ENCODE measurements at regions not wholly inside any gene's neighbourhood (a gene's known extent, or its start where the extent isn't known, plus 50 kb on each side); places are given as distances from the start of the nearest gene placed in this dataset.
"Not testable (repeated sequence)": the region's sequence is repeated elsewhere in the genome, so short reads cannot be mapped to it uniquely, and the experiment has no call there.

- CTCF ChIA-PET, POLR2A ChIA-PET: not testable (repeated sequence)
Observed at GRCh38 chr20:18876394-18876793, 62.8 kb downstream of the SCP2D1 start.

- ChIA-PET CTCF (no interaction called here), POLR2A (no interaction called here)
Observed at GRCh38 chr20:18879262-18879661, 65.7 kb downstream of the SCP2D1 start.

DNA sequence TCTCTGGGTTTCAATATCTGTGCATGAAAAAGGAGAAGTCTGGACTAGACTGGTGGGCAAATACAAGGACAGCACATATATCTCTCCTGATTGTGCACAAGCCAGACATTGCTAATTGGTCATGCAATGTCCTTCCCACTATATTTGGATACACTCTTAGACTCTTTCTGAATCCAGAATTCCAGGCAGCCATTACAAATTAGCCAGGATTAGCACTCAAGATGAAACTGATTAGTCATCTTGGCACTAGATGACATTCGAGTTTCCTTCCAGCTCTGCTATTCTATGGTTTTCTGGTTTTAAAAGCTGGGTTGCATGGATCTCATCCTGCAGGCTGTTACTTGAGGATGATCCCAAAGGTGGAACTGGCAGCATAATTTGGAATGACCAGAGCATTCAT lies 73.2 kb downstream of the SCP2D1 start:
- ChIA-PET CTCF (no interaction called here), POLR2A (no interaction called here)

- POLR2A ChIA-PET, result no interaction called here
- CTCF ChIA-PET, result no interaction called here
Observed at GRCh38 chr20:18901980-18902737, 88.6 kb downstream of the SCP2D1 start.

GRCh38 chr20:18904192-18904591 lies 90.6 kb downstream of the SCP2D1 start:
- ChIA-PET POLR2A (no interaction called here), CTCF (no interaction called here)

- ChIA-PET POLR2A (no interaction called here), CTCF (no interaction called here)
Observed at GRCh38 chr20:18904624-18905023, 91.0 kb downstream of the SCP2D1 start.

GRCh38 chr20:18906046-18906445 lies 92.5 kb downstream of the SCP2D1 start:
- CTCF ChIA-PET, result no interaction called here
- POLR2A ChIA-PET, result no interaction called here

GRCh38 chr20:18907353-18907752 lies 93.8 kb downstream of the SCP2D1 start:
- ChIA-PET POLR2A (no interaction called here), CTCF (no interaction called here)

DNA sequence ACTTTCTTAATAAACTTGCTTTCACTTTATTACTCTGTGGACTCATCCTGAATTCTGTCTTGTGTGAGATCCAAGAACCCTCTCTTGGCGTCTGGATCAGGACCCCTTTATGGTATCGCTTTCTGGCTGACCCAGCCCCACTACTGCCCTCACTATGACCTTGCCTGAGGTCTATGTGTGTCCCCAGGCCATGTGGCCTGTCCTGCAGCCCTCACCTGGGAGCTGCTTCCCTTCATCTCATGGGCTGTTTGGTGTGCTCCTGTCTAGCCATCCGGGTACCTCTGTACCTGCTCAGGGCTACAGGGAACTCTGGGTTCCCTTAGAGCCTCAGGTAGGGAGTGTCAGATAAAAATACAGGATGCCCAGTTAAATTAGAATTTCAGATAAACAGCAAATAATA lies 94.5 kb downstream of the SCP2D1 start:
- POLR2A ChIA-PET, result no interaction called here
- CTCF ChIA-PET, result no interaction called here

- ChIA-PET CTCF (no interaction called here), POLR2A (no interaction called here)
Observed at GRCh38 chr20:18909254-18909653, 95.7 kb downstream of the SCP2D1 start.

DNA sequence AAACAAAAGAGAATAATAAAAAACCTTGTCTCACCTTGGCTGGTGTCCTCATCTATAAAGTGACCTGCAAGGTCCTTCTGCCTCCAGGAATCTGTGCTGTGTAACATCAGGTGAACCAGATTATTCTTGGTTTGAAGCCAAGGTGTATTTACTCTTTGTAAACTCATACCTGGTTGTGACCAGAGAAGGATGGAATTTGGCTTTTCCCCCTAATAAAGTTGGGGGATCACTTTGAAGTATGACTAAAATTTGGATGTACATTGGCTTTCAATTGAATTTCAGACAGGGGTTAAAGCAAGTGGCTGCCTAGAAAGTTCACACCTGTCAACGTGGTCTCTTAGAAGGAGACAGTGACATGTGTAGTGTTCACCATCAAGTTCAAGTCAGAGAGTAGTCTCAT lies 100.1 kb downstream of the SCP2D1 start:
- POLR2A ChIA-PET, result no interaction called here
- CTCF ChIA-PET, result no interaction called here

DNA sequence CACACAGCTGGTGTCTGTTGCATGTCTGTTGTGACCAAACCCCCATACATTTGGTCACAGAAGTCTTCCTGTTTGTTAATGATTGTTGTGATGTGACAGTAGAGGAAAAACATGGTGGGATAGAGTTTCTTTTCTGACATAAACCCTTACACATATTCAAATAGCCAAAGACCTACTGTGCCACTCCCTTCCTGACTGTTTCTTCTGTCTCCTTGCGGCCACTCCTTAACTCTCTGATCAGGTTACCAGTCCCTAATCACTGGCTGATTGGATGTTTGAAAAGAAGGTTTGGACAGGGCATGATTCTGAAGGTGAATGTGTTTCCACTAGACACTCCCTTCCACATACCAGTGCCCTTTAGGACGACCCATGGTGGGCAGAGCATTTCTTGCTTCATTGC lies 101.2 kb downstream of the SCP2D1 start:
- POLR2A ChIA-PET, result no interaction called here
- CTCF ChIA-PET, result no interaction called here

DNA sequence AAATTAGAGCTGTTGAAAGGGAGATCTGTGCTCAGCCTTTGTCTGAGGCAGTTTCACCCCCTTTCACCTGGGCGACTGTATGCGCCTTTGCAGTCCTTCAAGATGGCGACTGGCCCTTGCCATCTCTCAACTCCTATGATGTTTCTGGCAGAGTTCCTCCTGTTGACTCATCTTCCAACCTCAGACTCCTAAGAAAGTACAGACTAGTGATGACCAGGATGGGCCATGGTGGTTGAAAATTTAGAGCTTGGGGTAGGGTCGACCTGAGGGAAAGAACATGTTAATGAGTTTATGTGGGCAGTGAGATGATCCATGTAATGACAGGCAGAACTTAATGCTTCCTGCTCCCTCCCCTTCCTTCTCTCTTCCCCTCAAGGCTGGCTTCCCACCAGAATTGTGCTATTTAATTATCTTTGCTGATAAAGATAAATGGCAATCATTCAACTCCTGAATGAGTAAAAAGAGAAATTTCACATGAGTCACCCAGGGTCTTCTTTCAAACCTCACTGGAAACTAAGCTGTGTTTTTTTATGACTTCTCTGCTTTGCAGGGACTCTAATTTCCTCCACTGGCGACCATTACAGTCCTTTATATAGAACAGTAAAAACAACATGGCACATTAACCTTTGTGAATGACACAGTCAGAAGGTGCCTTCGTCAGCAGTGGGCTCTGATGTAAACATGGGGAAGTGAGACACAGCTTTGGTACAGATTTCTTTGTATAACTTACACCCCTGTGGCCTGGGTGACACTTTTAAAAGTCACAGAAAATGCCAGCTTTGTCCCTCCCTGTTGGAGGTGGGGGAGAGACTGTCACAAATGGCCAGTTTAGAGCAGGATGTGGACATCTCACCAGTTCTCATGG lies 103.5 kb downstream of the SCP2D1 start:
- ChIA-PET POLR2A (no interaction called here), CTCF (no interaction called here)

DNA sequence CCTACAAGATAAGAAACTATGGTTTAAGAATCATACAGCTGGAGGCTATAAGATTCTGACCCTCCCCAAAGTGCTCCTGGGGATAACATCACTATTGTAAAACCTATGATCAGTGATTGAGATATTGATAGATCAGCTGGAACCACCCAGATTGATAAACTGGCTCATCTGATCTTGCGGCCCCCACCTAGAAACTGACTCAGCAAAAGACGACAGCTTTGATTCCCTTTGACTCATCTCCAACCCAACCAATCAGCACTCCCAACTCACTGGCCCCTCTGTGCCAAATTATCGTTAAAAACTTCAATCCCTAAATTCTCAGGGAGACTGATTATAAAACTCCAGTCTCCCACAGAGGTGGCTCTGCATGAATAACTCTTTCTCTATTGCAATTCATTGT lies 106.4 kb downstream of the SCP2D1 start:
- POLR2A ChIA-PET, result no interaction called here
- CTCF ChIA-PET, result no interaction called here

DNA sequence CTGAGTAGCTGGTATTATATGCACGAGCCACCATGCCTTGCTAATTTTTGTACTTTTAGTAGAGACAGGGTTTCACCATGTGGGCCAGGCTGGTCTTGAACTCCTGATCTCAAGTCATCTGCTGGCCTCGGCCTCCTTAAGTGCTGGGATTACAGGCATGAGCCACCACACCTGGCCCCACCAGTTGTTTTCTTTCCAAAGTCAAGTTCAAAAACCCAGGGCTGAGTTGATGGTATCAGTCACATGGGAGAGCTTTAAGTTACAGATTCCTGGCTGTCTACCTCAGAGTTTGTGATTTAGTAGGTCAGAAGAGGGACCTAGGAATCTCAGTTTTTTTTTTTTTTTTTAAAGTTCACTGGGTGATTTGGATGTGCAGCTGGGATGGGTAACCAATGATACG lies 107.7 kb downstream of the SCP2D1 start:
- CTCF ChIA-PET, result no interaction called here
- POLR2A ChIA-PET, result no interaction called here

DNA sequence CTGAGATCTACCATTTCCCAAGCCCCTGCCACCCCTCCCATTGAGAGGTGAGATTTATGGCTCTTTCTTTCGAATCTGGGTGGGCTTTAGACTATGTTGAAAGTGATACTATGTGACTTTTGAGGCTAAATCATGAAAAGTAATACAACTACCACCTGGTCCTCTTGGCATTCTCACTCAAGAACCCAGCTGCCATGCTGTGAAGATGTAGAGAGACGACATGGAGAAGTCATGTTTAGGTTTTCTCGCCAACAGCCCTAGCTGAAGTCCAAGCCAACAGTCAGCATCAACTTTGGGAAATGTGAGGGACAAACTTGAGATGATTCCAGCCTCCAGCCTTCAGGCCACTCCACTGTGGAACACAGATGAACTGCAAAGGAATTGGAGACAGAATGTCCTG lies 108.7 kb downstream of the SCP2D1 start:
- POLR2A ChIA-PET, result no interaction called here
- CTCF ChIA-PET, result no interaction called here

- ChIA-PET CTCF (no interaction called here), POLR2A (no interaction called here)
Observed at GRCh38 chr20:18922898-18923297, 109.3 kb downstream of the SCP2D1 start.

DNA sequence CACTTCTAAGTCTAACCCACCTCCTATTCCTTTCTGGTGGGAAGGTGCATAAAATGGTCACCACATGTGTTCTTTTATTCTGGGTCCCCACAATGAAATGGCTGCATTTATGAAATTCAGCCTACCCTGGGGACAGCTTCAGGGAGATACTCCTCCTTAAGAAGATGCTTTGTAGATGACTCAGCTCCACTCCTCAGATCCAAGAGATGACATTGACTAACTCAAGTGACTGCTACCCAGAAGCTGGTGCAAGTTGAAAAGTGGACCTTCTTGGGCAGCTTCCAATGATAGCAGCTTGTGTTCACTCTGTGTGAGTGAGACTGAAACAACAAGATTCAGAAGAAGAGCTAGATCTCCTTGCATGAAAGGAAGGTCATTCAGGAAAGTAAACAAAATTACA lies 113.4 kb downstream of the SCP2D1 start:
- ChIA-PET CTCF (no interaction called here), POLR2A (no interaction called here)

DNA sequence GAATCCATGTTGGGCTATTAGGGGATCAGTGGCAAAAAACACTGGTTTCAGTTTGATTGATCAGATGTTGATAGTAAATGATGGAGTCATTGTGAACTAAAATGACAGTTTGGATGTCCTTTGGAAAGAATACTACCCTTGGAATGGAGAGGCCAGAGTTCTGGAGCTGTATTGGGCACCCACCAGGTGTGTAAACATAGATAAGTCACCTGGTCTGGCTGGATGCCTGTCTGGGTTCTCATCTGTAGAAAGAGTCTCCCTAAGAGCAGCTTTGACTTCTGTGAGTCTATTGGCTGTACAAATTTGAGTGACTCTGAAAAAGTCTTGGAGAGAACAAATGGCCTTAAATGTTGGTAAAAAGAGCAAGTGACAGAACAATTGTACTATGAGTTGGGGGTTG lies 115.0 kb downstream of the SCP2D1 start:
- CTCF ChIA-PET, result no interaction called here
- POLR2A ChIA-PET, result no interaction called here

GRCh38 chr20:18929800-18930199 lies 116.2 kb downstream of the SCP2D1 start:
- ChIA-PET POLR2A (no interaction called here), CTCF (interaction anchor here (0.5 kb wide), 1 partner anchor 766 kb away, joined by 3 read pairs; no protein-coding TSS in a partner anchor)

DNA sequence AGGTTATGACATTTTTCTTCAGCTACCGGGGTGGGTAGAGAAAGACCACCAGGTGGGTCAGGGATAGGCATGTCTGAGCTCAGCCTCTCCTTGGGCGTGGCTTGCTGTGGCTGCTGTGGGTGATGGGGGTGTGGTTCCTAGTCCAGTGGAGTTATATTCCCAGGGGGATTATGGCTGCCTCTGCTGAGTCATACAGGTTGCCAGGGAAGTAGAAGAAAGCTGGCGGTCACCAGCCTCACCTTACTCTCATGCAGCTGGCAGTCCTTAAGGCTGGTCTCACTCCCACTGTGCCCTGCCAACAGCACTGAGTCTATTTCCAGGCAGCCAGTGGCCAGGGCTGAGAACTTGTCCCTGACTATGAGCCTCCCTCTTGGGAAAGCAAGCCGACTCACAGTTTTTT lies 130.0 kb downstream of the SCP2D1 start:
- ChIA-PET POLR2A (no interaction called here), CTCF (no interaction called here)

- ChIA-PET POLR2A (no interaction called here), CTCF (no interaction called here)
Observed at GRCh38 chr20:18956890-18957289, 143.3 kb downstream of the SCP2D1 start.
